Limb (tissue), 2 donors: ENCODE measurements at regions not wholly inside any gene's neighbourhood (a gene's known extent, or its start where the extent isn't known, plus 50 kb on each side); places are given as distances from the start of the nearest gene placed in this dataset.
"Not testable (repeated sequence)": the region's sequence is repeated elsewhere in the genome, so short reads cannot be mapped to it uniquely, and the experiment has no call there.

ENCODE experiments used
- DNase-seq, 2 donors: peaks; one replicate each; pipeline ENCODE4 v3.0.0-alpha.2; 2016; ENCODE audit errors: extremely low spot score in 2 of 2

- no peak for DNase-seq
These were observed 215.3 kb upstream of the ROBO1 start for GRCh38 chr3:79983118-79983517.

DNA sequence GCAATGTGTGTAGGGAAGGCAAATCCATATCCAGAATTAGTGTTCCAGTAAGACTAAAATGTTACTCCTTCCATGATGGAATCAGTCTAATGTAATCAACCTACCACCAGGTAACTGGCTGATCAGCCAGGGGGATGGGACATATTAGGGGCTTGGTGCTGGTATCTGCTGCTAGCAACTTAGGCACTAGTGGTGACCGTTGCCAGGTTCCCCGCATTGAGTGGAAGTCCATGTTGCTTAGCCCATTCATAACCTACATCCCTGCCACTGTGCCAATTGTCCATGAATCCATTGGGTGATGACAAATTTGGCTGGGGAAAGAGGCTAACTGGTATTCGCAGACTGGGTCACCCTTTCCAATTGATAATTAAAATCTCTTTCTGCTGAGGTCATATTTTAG, 212.2 kb upstream of the ROBO1 start:
- no peak for DNase-seq

DNA sequence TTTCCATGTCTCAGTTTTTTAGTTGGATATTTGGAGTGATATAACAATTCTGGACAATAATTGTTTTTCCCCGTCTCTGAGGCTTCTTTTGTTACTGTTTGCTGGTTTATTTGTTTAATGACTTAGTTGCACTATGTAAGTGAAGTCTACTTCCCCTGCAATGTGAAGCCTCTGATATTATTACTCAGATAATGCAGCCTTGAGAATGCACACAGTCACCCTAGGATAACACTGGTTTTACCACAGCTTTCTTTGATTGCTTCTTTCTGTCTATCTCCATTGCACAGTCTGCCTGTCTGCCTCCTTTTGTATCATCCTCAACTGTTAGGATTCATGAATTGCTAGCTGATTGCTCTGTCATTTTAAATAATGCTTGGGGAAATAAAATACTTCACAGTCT, 208.7 kb upstream of the ROBO1 start:
- DNase-seq: no peak

DNA sequence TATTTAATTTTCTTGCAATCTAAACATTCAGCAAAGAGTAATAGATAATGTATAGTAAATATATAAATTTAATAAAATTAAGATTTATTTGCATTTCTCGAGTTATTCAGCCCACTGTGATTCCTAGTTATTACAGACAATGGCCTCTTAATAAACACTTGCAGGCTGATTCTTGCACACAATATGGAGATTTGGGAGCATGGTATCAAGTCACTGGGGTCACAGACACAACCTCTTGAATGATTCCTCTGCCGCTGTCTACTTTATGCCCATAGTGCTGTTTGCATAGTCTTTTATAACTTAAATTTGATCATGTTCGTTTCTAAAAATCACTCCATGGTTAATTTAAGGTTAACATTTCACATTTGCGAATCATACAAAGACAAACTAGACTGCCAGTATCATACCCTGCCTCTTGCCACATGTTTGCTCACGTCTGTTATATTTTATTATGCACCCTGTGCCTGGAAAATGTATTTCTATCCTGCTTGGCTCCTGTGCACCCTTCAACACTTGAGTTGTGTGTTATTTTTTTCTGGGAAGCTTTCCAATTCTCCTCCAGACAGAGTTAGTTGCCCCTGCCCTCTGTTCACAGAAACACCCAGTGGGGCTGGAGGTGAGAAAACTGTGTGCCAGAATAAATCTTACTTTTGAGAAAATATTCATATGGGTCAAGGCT, 206.3 kb upstream of the ROBO1 start:
- DNase-seq: no peak

- DNase-seq: no peak
These were observed 205.7 kb upstream of the ROBO1 start for GRCh38 chr3:79973482-79973881.

DNA sequence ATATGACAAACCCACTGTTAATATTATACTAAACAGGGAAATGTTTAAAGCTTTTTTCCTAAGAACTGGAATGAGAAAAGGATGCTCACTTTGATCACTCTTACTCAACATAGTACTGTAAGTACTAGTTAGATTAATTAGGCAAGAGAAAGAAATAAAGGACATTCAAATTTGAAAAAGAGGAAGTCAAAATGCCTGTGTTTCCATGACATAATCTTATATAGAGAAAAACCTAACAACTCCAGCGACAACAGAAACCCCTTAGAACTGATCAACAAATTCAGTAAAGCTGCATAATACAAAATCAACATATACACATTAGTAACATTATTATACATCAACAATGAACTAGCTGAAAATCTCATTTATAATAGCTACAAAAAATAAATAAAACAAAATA, 200.6 kb upstream of the ROBO1 start:
- DNase-seq: no peak

GRCh38 chr3:79960594-79960993, 192.8 kb upstream of the ROBO1 start:
- no peak for DNase-seq

DNA sequence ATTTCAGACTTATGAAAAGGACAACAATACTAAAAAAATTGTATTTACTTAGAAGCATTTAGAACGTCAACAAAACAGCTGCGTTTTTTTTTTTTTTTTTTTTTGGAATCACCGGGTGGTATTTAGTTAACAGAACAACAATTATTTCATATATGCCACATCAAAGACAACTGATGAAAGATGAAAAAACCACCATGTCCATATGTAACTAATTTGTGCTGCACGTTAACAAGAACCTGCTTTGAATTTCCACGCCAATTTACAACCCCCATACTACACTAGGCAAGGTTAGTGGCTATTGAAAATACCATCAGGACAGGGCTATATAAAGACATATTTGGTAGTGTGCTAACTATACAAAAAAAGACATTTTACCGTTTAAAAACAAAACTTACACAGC, 189.3 kb upstream of the ROBO1 start:
- DNase-seq: no peak

- DNase-seq: no peak
These were observed 187.0 kb upstream of the ROBO1 start for GRCh38 chr3:79954756-79955155.

DNA sequence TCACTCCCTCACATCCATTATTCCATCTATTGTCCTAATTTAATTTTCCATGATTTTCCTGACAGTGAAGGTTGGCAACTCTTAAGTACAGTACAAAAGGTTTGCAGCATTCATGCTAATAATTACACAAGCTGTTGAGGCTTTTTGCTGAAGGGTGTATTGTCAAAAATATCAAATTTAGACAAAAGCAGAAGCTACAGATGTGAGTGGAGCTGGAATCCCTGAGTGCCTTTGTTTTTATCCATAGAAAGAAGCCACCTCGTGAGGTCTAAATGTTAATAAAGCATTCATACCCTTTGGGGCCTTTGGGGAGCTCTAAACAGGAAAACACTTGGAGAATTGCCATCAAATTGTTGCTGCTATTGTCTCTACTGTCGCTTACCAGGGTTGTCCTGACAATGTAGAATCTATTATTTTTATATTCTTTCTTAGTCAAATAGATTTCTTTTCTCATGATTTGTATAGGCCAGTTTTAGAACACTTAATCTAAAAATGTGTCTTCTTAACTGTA, 185.8 kb upstream of the ROBO1 start:
- no peak for DNase-seq

DNA sequence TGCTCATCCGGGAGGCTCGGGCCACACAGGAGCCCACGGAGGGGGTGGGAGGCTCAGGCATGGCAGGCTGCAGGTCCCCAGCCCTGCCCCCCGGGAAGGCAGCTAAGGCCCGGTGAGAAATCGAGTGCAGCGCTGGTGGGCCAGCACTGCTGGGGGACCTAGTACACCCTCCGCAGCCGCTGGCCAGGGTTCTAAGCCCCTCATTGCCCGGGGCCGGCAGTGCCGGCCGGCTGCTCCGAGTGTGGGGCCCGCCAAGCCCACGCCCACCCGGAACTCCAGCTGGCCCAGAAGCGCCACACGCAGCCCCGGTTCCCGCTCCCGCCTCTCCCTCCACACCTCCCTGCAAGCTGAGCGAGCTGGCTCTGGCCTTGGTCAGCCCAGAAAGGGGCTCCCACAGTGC, 183.6 kb upstream of the ROBO1 start:
- DNase-seq: not testable (repeated sequence)

DNA sequence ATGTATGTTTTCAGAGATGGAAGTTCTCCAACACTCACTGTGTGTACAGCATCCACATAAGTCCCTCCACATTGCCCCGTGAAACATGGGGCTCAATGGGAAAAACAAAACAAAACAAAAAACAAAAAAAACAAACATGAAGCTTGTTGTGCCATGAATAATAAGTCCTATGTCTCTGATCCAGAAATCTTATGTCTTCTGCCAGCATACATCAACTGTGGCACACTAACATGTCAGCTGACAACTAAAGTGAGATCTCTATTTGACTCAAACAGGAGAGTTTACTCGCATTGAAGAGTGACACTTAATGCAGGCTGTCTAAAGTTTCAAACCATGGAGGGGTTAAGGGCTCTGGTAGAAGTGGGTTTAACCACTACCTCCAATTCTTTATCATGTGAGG, 180.2 kb upstream of the ROBO1 start:
- no peak for DNase-seq

DNA sequence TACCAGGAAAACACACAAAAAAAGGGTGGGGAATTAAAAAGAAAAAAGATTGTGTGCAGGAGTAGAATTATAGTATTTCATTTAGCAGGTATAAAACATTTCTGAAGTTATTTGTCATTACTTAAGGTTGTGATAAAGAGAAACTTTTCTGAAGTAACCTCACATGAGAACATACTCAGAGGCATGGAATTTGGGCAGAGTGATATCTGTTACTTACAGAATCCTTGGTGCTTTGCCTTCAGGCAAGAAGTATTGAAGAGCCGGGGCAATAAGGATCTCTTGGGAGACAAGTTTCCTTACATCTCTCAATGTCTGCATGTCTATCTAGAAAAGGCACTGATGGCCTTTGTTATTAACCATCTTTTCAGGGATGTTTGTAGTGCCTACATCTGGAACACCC, 179.7 kb upstream of the ROBO1 start:
- DNase-seq: no peak

GRCh38 chr3:79937567-79937966, 169.8 kb upstream of the ROBO1 start:
- no peak for DNase-seq

DNA sequence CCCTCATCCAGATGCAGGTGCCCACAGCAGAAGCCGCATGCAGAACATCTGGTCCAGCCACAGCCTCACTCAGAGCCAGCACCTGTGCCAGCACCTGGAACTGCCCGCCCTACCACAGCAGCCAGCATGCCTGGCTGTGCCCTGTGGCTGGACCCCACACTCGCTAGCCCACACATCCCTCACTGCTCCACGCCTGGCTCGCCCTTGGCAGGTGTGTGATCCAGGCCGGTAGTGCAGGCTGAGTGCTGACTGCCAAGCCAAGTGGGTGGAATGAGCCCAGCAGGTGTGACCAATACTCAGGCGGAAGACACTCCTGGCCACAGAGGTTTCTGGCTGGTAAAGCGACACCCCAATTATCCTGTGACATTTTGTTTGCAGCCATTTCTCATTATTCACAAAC, 162.4 kb upstream of the ROBO1 start:
- DNase-seq: no peak

GRCh38 chr3:79928687-79929408, 161.1 kb upstream of the ROBO1 start:
- DNase-seq: no peak

GRCh38 chr3:79926522-79926921, 158.7 kb upstream of the ROBO1 start:
- DNase-seq: no peak

DNA sequence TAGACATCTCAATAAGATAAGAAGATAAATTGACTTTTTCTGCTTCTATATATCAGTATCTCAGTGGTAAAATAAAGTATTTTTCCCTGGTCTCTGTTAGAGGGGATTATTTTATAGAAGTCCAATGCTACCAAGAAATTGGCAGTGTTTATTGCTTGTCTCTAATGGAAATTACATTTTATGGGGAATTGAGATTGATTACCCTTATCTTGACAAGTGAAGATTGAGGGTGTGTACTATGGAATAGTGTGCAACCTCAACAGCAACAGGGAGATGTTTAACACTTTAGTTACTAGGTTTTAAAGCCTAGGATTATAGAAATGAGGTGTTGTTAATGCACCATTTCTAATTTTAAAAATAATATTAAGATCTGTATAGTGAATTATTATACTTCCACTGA, 154.8 kb upstream of the ROBO1 start:
- no peak for DNase-seq

- DNase-seq: no peak
These were observed 149.8 kb upstream of the ROBO1 start for GRCh38 chr3:79917561-79917960.

DNA sequence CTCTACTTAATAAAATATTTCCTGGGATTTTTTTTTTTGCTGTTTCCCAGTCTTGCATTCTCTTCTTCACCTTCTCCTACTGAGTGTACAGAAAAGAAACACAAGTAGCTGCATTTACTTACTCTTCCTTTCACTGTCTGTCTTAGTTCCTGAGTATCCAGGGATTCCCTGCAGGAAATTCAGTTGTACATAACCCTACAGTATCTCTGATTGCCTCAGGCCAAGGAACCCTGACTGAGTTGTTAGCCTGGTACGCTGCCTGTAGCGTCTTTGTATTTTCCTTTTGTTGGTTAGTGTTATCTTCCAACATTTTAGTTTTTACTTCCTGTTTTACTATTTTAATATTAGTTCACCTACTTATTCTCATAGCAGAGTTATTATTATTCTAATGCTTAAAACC, 142.5 kb upstream of the ROBO1 start:
- DNase-seq: no peak

- DNase-seq: no peak
These were observed 138.3 kb upstream of the ROBO1 start for GRCh38 chr3:79906106-79906505.

- no peak for DNase-seq
These were observed 134.4 kb upstream of the ROBO1 start for GRCh38 chr3:79902151-79902550.

DNA sequence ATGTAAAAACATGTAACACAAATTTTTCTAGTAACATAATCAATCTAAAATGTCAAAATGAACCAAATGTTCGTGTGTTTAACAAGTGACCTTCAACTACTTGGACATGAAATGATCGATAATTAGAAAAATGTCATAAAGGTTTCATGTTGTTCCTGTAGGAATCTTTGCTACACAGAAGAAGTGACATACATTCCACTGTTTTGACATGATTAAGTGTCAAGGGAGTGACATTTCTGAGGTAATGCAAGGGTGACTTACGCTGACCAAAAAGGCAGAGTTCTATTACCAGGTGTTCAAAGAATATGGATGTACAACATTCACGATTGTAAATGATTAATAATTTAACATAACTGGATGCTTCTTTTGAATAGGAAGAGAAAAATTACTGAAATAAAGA, 131.1 kb upstream of the ROBO1 start:
- no peak for DNase-seq
